HUDEP-2 (cell line): ENCODE measurements at regions not wholly inside any gene's neighbourhood (a gene's known extent, or its start where the extent isn't known, plus 50 kb on each side); places are given as distances from the start of the nearest gene placed in this dataset.

Experiments
- DNase-seq, 76 experiments: peaks; one replicate each; lab custom pipeline; 2025; ENCODE audit not compliant: unreplicated experiment in 76 of 76; lab: John Stamatoyannopoulos, UW

GRCh38 chr10:29057822-29058331, 231.0 kb upstream of the LYZL1 start:
- DNase-seq = no peak

- no peak for DNase-seq
These were observed 224.8 kb upstream of the LYZL1 start for GRCh38 chr10:29063806-29064644.

DNA sequence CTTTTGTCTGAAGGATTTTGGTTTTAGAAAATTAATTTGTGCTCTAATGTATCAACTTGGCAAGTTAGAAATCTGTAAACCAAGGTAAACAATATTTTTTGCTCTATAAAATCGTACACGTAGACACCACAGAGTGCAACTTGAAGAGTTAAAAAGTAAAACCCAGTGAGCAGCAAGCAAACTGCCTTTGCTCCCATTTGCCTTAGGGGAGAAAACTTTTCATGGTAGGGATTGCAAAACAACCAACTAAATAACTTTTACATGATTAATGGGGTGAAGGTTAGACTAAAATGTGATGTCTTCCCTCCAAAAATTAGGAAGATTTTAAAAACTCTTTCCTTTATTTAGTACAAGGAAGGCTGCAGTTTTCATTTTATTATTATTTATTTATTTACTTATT, 224.2 kb upstream of the LYZL1 start:
- DNase-seq = no peak

GRCh38 chr10:29067161-29067560, 221.7 kb upstream of the LYZL1 start:
- no peak for DNase-seq

GRCh38 chr10:29067628-29068027, 221.2 kb upstream of the LYZL1 start:
- DNase-seq = no peak

DNA sequence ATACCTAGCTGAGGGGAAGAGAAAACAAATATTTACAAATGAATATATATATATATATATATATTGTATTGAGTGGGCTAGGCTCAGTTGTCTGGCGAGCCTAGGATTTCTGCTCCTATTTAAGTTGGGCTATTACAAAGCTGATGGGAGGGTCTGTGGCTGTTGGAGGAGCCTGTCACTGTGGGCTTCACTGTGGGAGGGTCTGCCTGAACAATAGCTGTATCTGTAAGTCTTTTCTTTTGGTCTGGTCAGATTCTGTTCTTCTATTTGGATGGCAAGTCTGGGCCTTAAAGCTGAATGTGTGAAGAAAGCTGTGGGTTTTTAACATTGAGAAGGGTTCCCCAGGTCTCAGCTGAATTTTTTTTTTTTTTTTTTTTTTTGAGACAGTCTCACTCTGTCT, 220.6 kb upstream of the LYZL1 start:
- no peak for DNase-seq

- DNase-seq = no peak
These were observed 219.9 kb upstream of the LYZL1 start for GRCh38 chr10:29068966-29069365.

DNA sequence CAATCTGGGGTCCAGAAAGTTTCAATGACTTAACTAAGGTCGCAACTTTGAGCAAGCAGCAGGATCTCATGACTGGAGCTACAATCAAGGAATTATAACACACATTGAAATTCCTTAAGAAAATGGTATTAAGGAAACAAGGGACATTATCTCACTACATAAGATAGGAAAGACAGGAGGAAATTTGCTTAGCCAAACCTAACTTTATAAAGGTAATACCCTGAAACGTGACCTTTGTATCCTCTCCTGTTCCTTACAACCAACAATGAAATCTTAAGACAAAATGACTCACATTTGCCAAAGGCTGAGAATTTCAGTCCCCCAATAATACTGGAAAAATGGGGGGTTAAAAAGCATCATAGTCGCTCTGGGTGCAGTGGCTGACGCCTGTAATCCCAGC, 218.9 kb upstream of the LYZL1 start:
- DNase-seq = no peak

GRCh38 chr10:29078919-29079318, 210.0 kb upstream of the LYZL1 start:
- no peak for DNase-seq

DNA sequence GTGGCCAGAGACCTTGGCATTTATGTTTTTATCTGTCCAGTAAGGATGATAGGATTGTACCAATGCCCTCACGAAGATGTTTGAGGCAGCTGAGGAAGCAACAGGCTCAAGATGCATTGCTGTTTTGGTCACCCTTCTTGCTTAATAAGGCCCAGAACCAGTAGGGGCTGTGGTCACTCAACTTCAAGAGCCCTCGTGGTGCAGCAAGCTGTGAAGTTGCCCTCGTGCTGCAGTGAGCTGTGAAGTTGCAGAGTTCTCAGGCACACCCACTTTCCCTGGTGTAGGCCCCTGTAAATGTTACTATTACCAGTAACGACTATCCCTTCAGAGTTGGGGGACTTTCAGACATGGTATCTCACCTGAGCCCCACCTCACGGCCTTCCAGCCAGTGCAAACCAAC, 207.6 kb upstream of the LYZL1 start:
- DNase-seq = no peak

- DNase-seq = no peak
These were observed 206.8 kb upstream of the LYZL1 start for GRCh38 chr10:29081951-29082685.

- no peak for DNase-seq
These were observed 205.8 kb upstream of the LYZL1 start for GRCh38 chr10:29083096-29083495.

GRCh38 chr10:29084681-29085307, 204.1 kb upstream of the LYZL1 start:
- no peak for DNase-seq

GRCh38 chr10:29089091-29089490, 199.8 kb upstream of the LYZL1 start:
- DNase-seq = no peak

- no peak for DNase-seq
These were observed 192.5 kb upstream of the LYZL1 start for GRCh38 chr10:29096303-29096824.

GRCh38 chr10:29098423-29098822, 190.4 kb upstream of the LYZL1 start:
- DNase-seq = no peak

- DNase-seq = no peak
These were observed 189.9 kb upstream of the LYZL1 start for GRCh38 chr10:29099001-29099400.

GRCh38 chr10:29099415-29099814, 189.5 kb upstream of the LYZL1 start:
- no peak for DNase-seq

DNA sequence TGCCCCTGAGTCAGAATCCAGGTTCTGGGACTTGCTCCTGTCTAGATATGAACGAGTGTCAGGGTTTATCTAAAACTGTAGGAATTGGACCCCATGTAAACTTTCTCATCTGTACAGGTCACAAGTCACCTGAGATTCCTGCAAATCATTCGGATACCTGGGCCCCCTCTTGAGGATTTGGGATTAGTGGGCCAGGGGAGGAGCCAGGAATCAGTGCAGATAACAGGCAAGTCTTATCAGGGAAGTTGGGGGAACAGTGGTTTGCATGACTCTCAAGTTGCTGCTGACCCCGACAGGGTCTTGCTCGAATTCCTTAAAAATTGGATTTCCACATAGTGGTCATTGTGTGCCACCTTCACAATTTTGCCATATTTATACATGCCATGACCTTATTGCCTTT, 188.4 kb upstream of the LYZL1 start:
- no peak for DNase-seq

DNA sequence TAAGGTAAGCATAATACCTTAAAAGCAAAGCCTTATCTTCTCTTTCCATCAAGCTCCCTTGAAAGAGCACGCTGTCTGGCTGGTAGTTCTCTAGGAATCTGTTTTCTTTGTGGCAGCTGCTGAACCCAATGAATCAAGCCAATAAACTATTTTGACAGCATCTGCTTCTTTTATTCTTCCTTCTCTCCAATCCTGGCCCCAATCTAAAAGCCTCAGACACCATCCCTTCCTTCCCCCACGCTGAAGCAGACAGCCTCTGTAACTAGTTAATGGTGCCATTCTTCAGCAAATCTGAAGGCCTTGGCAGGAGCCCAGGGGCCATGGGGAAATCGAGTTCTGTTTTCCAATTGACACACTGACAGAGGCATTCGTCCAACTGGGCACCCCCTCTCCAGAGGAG, 186.6 kb upstream of the LYZL1 start:
- DNase-seq = no peak

GRCh38 chr10:29102636-29103035, 186.2 kb upstream of the LYZL1 start:
- no peak for DNase-seq
